ENCODE measurements at regions not wholly inside any gene's neighbourhood (a gene's known extent, or its start where the extent isn't known, plus 50 kb on each side); places are given as distances from the start of the nearest gene placed in this dataset.

DNA sequence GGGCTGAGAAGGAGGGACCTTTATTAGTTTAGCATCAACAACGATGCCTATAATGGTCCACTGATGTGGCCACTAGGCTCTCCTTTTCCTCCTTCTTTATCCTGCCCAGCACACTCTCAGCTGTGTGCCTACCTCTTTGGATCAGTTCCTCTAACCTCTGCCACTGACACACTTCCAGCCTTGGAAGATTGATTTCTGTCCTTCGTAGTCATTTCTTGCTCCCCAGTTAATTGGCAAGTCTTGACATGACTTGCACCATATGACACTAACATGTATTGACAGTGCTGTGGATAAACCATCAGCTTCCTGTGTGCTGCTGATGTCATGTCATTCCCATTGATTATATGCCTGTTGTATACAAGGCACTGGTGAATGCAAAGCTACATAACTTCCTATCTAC lies 90.2 kb upstream of the PLEKHG7 start:
- H3K4me3 ChIP-seq (ENCODE audit: low read depth, low read length, poor library complexity, severe bottlenecking) = no peak overlapping the region
- no peak for DNase-seq (ENCODE audit: low spot score)
- H4K20me1 ChIP-seq (ENCODE audit: insufficient read depth, low read length) = no peaks in the 10 kb centered on the region
- no peaks in the 10 kb centered on the region for H3K9me3 ChIP-seq (ENCODE audit: low read length)
- H3K4me2 ChIP-seq (ENCODE audit: low read length) = no peak overlapping the region
- H3K36me3 ChIP-seq (ENCODE audit: insufficient read depth, low read length) = no peaks in the 10 kb centered on the region
- H3K79me2 ChIP-seq (ENCODE audit: insufficient read depth, low read depth, low read length) = no peaks in the 10 kb centered on the region
- POLR2A ChIA-PET = interaction anchor here (0.6 kb wide), 2 partner anchors 580 to 1437 kb away, joined by 3 read pairs; no protein-coding TSS in a partner anchor
- intact Hi-C loops (cut with micrococcal nuclease; ENCODE audit: unreplicated experiment) = no loop called here
- TF ChIP-seq EZH2phosphoT487 (IDR thresholded peaks at IDR 0.05; ENCODE audit: borderline replicate concordance, low read depth, low read length) = no peak
- TF ChIP-seq, protein P1, sequence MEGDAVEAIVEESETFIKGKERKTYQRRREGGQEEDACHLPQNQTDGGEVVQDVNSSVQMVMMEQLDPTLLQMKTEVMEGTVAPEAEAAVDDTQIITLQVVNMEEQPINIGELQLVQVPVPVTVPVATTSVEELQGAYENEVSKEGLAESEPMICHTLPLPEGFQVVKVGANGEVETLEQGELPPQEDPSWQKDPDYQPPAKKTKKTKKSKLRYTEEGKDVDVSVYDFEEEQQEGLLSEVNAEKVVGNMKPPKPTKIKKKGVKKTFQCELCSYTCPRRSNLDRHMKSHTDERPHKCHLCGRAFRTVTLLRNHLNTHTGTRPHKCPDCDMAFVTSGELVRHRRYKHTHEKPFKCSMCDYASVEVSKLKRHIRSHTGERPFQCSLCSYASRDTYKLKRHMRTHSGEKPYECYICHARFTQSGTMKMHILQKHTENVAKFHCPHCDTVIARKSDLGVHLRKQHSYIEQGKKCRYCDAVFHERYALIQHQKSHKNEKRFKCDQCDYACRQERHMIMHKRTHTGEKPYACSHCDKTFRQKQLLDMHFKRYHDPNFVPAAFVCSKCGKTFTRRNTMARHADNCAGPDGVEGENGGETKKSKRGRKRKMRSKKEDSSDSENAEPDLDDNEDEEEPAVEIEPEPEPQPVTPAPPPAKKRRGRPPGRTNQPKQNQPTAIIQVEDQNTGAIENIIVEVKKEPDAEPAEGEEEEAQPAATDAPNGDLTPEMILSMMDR (conservative IDR thresholded peaks at IDR 0.05; ENCODE audit: low read length) = no peak
- no TSS peak for BruUV-seq (replicated peaks)
- H2AFZ ChIP-seq (ENCODE audit: low read length) = no peak overlapping the region
- no peaks in the 10 kb centered on the region for H3K9me2 ChIP-seq (ENCODE audit: insufficient read depth, low read length)
- no peaks in the 10 kb centered on the region for H3K4me1 ChIP-seq (ENCODE audit: insufficient read depth, low read length, poor library complexity, severe bottlenecking)
- CTCF ChIA-PET (ENCODE audit: unreplicated experiment) = no interaction called here
- no peak overlapping the region for H3K27ac ChIP-seq (ENCODE audit: low read depth, low read length, poor library complexity, severe bottlenecking)

DNA sequence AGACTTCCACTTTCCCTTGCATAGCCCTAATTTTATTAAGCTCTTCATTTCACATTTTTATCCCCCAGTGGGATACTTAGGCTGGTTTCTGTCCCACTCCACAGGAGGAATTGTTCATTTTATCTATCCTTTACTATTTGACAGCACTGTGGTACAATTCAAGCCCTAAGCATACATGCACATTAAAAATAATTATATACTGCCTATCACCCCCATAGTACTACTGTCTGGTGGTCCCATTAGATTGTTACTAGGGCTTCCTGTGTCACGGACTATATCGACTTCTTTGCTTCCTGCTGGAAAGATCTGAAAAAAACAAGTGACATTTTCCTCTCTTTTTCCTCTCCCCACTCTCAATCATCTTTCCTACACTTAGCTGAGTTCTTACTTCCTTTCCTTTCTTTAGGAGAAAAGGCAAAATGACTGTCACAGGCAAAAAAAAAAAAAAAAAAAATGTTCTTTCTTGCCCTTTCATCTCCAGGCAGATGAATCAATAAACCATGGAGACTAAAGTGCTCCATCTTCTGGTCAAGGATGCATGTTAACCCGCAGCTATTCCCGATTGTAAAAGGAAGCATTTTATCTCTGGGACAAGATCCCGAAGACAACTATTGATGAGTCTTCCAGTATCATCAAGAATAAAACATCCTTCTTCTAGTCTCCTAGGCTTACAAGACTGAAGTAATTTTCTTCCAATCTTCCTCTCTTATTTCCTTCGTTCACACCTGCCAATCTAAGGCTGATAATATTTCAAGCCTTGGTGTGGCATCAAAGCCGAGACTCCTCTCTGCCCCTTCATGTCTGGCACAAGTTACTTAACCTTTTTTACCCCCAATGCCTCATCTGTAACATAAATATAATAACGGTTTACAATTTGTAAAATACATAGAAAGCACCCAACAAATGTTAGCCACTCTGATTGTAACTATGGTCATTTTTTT lies 94.4 kb upstream of the PLEKHG7 start:
- CTCF ChIA-PET (ENCODE audit: unreplicated experiment) = interaction anchor here (0.8 kb wide), 1 partner anchor 58 kb away, joined by 3 read pairs; no protein-coding TSS in a partner anchor
- BruUV-seq (replicated peaks) = no TSS peak
- no peak for TF ChIP-seq EZH2phosphoT487 (IDR thresholded peaks at IDR 0.05; ENCODE audit: borderline replicate concordance, low read depth, low read length)
- TF ChIP-seq, protein P1 (conservative IDR thresholded peaks at IDR 0.05; ENCODE audit: low read length) = peak; percentile 76
- no peaks in the 10 kb centered on the region for H3K9me2 ChIP-seq (ENCODE audit: insufficient read depth, low read length)
- H3K4me3 ChIP-seq (ENCODE audit: low read depth, low read length, poor library complexity, severe bottlenecking) = no peak overlapping the region
- POLR2A ChIA-PET = interaction anchor here (0.6 to 1.5 kb wide), 6 partner anchors 11 to 788 kb away, joined by 3 to 7 read pairs (median 4); no protein-coding TSS in a partner anchor
- H3K9me3 ChIP-seq (ENCODE audit: low read length) = no peaks in the 10 kb centered on the region
- H4K20me1 ChIP-seq (ENCODE audit: insufficient read depth, low read length) = no peaks in the 10 kb centered on the region
- DNase-seq (ENCODE audit: low spot score) = peak; percentile 41
- H2AFZ ChIP-seq (ENCODE audit: low read length) = peak overlapping the region; percentile 14; the same call in 1 of the 2 replicates
- no peak overlapping the region for H3K27ac ChIP-seq (ENCODE audit: low read depth, low read length, poor library complexity, severe bottlenecking)
- H3K4me2 ChIP-seq (ENCODE audit: low read length) = peak overlapping the region; percentile 17; the same call in 1 of the 2 replicates
- no peaks in the 10 kb centered on the region for H3K36me3 ChIP-seq (ENCODE audit: insufficient read depth, low read length)
- H3K79me2 ChIP-seq (ENCODE audit: insufficient read depth, low read depth, low read length) = no peaks in the 10 kb centered on the region
- intact Hi-C loops (cut with micrococcal nuclease; ENCODE audit: unreplicated experiment) = no loop called here
- H3K4me1 ChIP-seq (ENCODE audit: insufficient read depth, low read length, poor library complexity, severe bottlenecking) = no peaks in the 10 kb centered on the region

DNA sequence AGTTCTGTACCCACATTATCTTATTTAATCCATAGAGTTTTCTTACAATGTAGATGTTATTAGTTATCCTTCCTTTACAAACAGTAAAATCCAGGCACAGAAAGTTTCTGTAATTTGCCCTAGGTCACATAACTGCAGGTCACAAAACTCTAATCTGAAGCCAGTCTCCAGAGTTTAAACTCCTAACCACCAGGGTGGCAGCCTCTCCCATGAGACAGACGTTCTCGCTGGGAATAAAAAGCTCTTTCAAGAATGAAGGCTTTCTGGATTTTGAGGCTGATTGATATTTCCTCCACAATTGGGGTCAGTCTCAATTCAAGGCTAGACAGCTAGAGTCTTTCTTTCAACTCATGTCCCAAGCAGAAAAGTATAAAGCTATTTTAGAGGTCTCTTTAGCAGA lies 95.8 kb upstream of the PLEKHG7 start:
- TF ChIP-seq EZH2phosphoT487 (IDR thresholded peaks at IDR 0.05; ENCODE audit: borderline replicate concordance, low read depth, low read length) = no peak
- TF ChIP-seq, protein P1 (conservative IDR thresholded peaks at IDR 0.05; ENCODE audit: low read length) = no peak
- no peak overlapping the region for H3K4me3 ChIP-seq (ENCODE audit: low read depth, low read length, poor library complexity, severe bottlenecking)
- H3K79me2 ChIP-seq (ENCODE audit: insufficient read depth, low read depth, low read length) = no peaks in the 10 kb centered on the region
- H3K4me2 ChIP-seq (ENCODE audit: low read length) = no peak overlapping the region
- intact Hi-C loops (cut with micrococcal nuclease; ENCODE audit: unreplicated experiment) = no loop called here
- no peak overlapping the region for H3K27ac ChIP-seq (ENCODE audit: low read depth, low read length, poor library complexity, severe bottlenecking)
- no TSS peak for BruUV-seq (replicated peaks)
- H3K4me1 ChIP-seq (ENCODE audit: insufficient read depth, low read length, poor library complexity, severe bottlenecking) = no peaks in the 10 kb centered on the region
- no peak overlapping the region for H2AFZ ChIP-seq (ENCODE audit: low read length)
- POLR2A ChIA-PET = no interaction called here
- H3K9me3 ChIP-seq (ENCODE audit: low read length) = no peaks in the 10 kb centered on the region
- DNase-seq (ENCODE audit: low spot score) = no peak
- no peaks in the 10 kb centered on the region for H3K9me2 ChIP-seq (ENCODE audit: insufficient read depth, low read length)
- CTCF ChIA-PET (ENCODE audit: unreplicated experiment) = no interaction called here
- no peaks in the 10 kb centered on the region for H3K36me3 ChIP-seq (ENCODE audit: insufficient read depth, low read length)
- no peaks in the 10 kb centered on the region for H4K20me1 ChIP-seq (ENCODE audit: insufficient read depth, low read length)

All from OCI-LY7 (cell line).